ENCODE measurements at regions not wholly inside any gene's neighbourhood (a gene's known extent, or its start where the extent isn't known, plus 50 kb on each side); places are given as distances from the start of the nearest gene placed in this dataset.

DNA sequence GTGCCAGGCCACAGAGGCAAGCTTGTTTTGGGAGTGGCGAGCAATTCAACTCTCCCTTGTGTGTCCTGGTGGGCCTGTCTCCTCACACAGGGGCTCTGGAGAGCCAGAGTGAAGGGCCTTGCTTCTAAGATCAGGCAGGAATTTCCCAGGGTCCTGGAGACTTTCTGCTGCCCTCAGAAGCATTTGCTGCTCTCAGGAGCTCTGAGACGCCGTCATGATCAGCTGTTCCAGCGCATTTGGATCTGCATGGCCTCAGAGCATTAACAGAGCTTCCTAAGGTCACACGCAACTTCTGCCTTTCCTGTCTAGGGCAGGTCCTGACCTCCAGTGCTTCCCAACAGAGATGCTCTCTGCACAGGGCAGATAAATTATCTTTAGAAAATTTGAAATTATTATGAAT lies 52.2 kb upstream of the C10orf90 start:
- TF ChIP-seq, protein P1, sequence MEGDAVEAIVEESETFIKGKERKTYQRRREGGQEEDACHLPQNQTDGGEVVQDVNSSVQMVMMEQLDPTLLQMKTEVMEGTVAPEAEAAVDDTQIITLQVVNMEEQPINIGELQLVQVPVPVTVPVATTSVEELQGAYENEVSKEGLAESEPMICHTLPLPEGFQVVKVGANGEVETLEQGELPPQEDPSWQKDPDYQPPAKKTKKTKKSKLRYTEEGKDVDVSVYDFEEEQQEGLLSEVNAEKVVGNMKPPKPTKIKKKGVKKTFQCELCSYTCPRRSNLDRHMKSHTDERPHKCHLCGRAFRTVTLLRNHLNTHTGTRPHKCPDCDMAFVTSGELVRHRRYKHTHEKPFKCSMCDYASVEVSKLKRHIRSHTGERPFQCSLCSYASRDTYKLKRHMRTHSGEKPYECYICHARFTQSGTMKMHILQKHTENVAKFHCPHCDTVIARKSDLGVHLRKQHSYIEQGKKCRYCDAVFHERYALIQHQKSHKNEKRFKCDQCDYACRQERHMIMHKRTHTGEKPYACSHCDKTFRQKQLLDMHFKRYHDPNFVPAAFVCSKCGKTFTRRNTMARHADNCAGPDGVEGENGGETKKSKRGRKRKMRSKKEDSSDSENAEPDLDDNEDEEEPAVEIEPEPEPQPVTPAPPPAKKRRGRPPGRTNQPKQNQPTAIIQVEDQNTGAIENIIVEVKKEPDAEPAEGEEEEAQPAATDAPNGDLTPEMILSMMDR (IDR thresholded peaks at IDR 0.05; ENCODE audit: low read depth, low read length): no peak
- no peak overlapping the region for H3K4me3 ChIP-seq (replicated peaks in 1 of 2; ENCODE audit: low read depth in 2 of 2, low read length in 2 of 2)
- no peak for DNase-seq (ENCODE audit: low read depth in 2 of 2)

DNA sequence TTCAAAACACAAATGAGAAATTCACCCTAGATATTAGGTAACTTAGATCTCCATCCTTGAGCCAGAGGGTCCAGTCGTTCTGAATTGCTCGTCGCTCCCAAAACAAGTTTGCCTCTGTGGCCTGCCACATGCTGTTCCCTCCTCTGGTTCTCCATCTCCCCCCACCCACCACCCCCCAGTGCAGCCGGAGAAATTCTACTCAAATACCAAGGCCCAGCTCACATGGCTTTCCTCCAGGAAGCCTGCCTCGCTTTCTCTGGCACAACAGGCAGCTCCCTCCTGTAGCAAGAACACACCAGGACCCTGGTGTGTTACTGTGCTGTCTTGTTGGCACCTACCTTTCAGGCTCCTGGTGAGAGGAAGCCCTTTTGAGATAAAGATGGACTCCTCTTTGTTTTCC lies 52.7 kb upstream of the C10orf90 start:
- no peak for DNase-seq (ENCODE audit: low read depth in 2 of 2)
- TF ChIP-seq, protein P1 (IDR thresholded peaks at IDR 0.05; ENCODE audit: low read depth, low read length): no peak
- H3K4me3 ChIP-seq (replicated peaks in 1 of 2; ENCODE audit: low read depth in 2 of 2, low read length in 2 of 2): no peak overlapping the region

- no peak for DNase-seq (ENCODE audit: low read depth in 2 of 2)
- no peak overlapping the region for H3K4me3 ChIP-seq (replicated peaks in 1 of 2; ENCODE audit: low read depth in 2 of 2, low read length in 2 of 2)
- TF ChIP-seq, protein P1 (IDR thresholded peaks at IDR 0.05; ENCODE audit: low read depth, low read length): no peak
These were observed 58.9 kb upstream of the C10orf90 start for GRCh38 chr10:126729314-126729870.

- no peak overlapping the region for H3K4me3 ChIP-seq (replicated peaks in 1 of 2; ENCODE audit: low read depth in 2 of 2, low read length in 2 of 2)
- DNase-seq (ENCODE audit: low read depth in 2 of 2): no peak
- TF ChIP-seq, protein P1 (IDR thresholded peaks at IDR 0.05; ENCODE audit: low read depth, low read length): no peak
These were observed 60.5 kb upstream of the C10orf90 start for GRCh38 chr10:126730856-126731609.

GRCh38 chr10:126731610-126731990 lies 61.1 kb upstream of the C10orf90 start:
- peak; percentile 22 to 34 for DNase-seq (ENCODE audit: low read depth in 2 of 2)
- no peak overlapping the region for H3K4me3 ChIP-seq (replicated peaks in 1 of 2; ENCODE audit: low read depth in 2 of 2, low read length in 2 of 2)
- TF ChIP-seq, protein P1 (IDR thresholded peaks at IDR 0.05; ENCODE audit: low read depth, low read length): no peak

GRCh38 chr10:126732308-126732707 lies 61.8 kb upstream of the C10orf90 start:
- H3K4me3 ChIP-seq (replicated peaks in 1 of 2; ENCODE audit: low read depth in 2 of 2, low read length in 2 of 2): no peak overlapping the region
- no peak for DNase-seq (ENCODE audit: low read depth in 2 of 2)
- TF ChIP-seq, protein P1 (IDR thresholded peaks at IDR 0.05; ENCODE audit: low read depth, low read length): no peak

Measured in cardiac fibroblast (primary cell).